AG20443 (cell line): ENCODE measurements at regions not wholly inside any gene's neighbourhood (a gene's known extent, or its start where the extent isn't known, plus 50 kb on each side); places are given as distances from the start of the nearest gene placed in this dataset.

Experiments
- DNase-seq: peaks from one replicate; pipeline ENCODE4 v3.0.0; 2012; ENCODE audit warnings: low spot score, mixed read lengths

- DNase-seq: no peak
These were observed 236.5 kb downstream of the FOXO1 start for GRCh38 chr13:40429706-40430545.

DNA sequence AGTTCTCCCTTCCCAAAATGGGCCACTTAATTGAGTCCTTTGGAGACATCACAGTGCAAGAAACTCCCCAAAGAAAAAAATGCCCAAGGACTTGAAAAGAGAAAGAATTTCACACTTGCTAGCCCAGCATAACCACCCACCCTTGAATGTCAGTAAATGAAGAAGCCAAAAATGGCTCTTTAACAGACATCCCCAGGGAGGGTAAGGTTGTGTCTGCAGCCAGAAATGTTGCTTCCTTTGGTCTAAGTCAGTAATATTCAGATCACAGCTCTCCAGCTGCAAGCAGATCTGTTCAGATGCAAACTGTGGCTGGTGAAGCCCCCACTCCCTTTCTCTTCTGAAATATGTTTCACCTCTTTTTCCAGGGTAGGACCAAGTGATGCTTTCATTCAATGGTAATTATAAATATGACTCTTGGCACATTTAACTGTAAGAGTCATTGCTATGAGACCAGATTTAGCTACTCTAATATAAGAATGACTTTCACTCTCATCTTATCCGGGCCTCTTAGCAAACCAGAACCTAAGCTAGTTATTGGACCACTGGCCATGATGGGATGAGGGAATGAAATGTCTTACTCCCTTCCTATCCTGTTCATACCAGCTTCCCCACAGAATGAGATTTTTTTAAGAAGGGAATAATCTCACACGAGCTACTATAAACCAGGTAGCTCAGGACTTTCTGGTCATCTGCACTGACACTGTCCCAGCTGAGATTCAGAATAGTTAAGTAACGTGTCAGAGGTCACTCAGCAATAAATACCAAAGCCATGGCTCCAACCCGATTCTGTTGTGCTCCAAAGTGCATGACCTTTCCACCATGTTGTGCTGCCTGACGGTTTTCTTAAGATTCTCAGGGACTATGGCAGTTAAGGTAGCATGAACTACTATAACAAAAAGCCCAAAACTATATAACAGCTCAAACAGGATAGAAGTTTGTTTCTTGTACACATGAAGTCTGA, 234.1 kb downstream of the FOXO1 start:
- no peak for DNase-seq

DNA sequence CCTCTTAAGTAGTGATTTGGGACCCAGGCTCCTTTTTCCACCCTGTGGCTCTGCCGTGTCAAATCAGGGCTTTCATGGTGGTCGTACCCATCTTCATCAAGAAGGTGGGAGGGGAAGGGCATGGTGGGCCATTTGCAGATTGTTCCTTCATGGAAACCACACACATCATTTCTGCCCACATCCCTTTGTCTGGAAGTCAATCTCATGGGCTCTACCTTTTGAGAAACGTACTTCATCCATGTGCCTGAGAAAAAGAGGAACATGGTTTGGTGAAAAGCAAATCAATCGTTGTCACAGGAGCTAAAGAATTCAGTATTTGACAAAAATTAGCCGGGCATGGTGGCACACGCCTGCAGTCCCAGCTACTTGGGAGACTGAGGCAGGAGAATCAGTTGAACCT, 233.4 kb downstream of the FOXO1 start:
- no peak for DNase-seq

- DNase-seq: no peak
These were observed 232.9 kb downstream of the FOXO1 start for GRCh38 chr13:40433577-40433976.

- DNase-seq: no peak
These were observed 231.7 kb downstream of the FOXO1 start for GRCh38 chr13:40434516-40435397.

- DNase-seq: peak; percentile 36
These were observed 228.3 kb downstream of the FOXO1 start for GRCh38 chr13:40438022-40438680.

GRCh38 chr13:40438999-40439797, 227.2 kb downstream of the FOXO1 start:
- DNase-seq: peak; percentile 42

- no peak for DNase-seq
These were observed 226.5 kb downstream of the FOXO1 start for GRCh38 chr13:40439928-40440327.

GRCh38 chr13:40440990-40441820, 225.2 kb downstream of the FOXO1 start:
- peak; percentile 35 for DNase-seq

DNA sequence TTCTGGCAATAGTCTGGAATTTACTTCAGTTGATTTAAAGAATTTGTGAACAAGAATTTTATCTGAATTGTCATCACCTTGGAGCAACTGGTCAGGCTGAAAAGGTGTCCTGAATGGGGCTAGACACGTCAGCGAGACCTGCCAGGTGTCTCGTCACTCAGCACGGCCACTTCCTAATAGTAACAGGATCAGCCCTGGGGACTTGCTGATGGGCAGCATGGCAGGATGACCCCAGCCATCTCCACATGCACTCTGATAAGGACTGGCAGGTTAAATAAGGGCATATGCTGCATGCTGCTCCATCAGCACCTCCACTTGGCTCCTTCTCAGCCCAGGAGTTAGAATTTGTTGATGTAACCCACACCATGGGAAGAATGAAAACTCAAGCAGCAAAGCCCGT, 224.2 kb downstream of the FOXO1 start:
- no peak for DNase-seq

DNA sequence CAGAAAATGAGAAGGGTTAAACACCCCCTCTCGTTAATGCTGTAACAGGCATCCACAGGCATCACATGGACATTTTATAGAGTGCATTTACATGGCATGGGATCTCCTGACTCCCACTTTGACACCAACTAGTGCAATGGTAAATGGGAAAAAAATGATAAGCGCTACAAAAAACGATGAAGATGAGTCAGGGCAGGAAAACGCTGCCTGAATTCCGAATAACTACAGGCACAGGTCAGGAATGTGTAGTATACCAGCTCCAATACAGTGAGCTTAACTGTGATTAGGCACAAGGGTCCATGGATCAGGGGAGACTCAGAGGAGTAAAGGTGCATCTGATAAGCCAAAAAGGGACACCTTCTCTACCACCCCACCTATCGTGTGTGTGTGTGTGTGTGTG, 223.6 kb downstream of the FOXO1 start:
- DNase-seq: no peak

DNA sequence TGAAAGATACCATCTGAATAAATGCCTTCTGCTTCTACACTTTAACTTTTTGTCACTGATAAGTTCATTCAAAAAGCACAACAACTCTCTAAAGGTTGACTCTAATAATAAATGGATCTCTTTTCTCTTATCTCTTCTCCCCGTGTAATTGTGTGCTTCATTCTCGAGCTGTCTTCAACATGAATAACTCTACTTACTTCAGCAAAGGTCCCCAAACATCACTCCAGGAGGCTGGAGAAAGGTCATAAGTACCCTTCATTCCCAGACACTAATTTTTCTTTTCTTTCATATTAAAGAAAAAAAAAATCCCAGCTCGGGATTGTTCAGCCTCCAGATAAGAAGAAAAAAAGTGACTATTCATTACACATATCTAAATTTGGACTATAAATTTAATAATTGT, 222.2 kb downstream of the FOXO1 start:
- DNase-seq: no peak

GRCh38 chr13:40445557-40445990, 220.9 kb downstream of the FOXO1 start:
- DNase-seq: no peak

GRCh38 chr13:40446365-40446764, 220.1 kb downstream of the FOXO1 start:
- DNase-seq: peak; percentile 32

DNA sequence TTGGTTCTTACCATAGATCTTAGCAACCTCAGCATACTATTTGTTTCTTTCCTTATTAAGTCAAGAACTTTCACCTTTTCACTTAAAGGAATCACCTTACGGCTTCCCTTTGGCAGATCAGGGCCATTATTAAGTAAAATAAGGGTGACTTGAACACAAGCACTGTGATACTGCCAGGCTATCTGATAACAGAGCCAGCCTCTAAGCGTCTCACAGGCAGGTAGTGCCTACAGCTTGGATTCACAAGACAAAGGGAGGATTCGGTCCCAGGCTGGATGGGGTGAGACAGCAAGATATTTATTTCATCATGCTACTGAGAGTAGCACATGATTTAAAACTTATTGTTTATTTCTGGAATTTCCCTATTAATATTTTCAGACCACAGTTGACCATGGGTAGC, 218.6 kb downstream of the FOXO1 start:
- DNase-seq: no peak

DNA sequence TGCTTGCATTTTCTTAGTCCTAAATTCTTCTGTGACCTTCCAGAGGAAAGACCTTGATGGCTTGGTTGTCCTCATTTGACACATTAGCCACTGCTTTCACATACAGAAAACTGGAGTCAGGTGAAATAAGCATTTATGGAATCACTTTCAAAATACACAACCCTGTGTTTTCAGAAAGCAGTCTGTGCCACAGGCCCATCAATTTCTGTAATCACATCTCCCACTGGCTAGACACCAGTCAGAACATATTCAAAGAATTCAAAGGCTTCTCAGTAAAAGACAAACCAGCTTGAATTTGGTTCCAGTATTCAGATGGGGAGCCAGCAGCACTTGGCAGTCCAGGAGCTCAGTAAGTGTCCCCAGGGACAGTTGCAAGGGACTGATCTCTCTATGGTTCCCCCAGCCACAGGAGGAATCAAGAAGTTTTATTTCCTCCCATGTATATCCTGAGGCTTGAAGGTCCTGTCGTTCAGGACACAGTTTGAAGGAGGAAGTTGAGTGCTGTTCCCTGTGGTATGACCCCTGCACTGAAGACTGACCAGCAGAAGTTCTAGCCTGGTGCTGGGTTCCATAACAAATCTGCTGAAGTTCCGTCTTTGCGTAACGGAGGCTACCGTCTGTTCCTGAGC, 214.3 kb downstream of the FOXO1 start:
- no peak for DNase-seq

GRCh38 chr13:40452741-40453334, 213.6 kb downstream of the FOXO1 start:
- DNase-seq: no peak

DNA sequence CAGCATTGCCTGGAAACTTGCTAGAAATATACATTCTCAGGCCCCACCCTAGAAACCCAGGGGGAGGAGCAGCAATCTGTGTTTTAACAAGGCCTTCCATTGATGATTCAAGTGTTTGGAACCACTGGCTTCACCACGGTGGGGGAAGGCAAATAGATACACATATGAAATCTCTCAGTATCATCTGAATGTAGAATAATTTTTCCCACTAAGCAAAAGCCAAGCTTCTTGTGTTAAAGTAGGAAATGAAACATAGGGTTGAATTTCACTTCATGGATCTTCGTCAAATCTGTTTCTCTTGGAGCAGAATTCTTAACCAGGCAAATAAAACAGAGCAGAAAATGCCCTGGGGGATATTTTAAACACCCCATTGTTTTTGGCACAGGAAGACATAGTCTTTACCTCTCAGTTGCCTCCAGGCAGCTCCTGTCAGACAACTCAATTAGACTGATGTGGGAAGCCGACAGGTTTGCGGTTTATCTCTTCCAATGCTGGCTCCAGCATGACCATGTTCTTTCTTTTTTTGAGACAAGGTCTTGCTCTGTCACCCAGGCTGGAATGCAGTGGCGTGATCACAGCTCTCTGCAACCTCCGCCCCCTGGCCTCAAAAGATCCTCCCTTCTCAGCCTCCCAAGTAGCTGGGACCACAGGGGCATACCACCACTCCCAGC, 213.0 kb downstream of the FOXO1 start:
- peak; percentile 59 for DNase-seq
